GM23248 (cell line): ENCODE measurements at regions not wholly inside any gene's neighbourhood (a gene's known extent, or its start where the extent isn't known, plus 50 kb on each side); places are given as distances from the start of the nearest gene placed in this dataset.

Experiments
- EZH2 ChIP-seq: fragments of 200-600 bp; sonication (generic); IDR thresholded peaks from 2 replicates; pipeline ENCODE4 v1.6.1; 2018; ENCODE audit warnings: antibody characterized with exemption, mild to moderate bottlenecking; ENCODE audit not compliant: insufficient read depth, poor library complexity, severe bottlenecking
- EZH2phosphoT487 ChIP-seq: fragments of 200-600 bp; sonication (generic); IDR thresholded peaks from 2 replicates; pipeline ENCODE4 v1.6.1; 2018; ENCODE audit warnings: antibody characterized with exemption, moderate library complexity, mild to moderate bottlenecking, low read depth; ENCODE audit not compliant: insufficient read depth

DNA sequence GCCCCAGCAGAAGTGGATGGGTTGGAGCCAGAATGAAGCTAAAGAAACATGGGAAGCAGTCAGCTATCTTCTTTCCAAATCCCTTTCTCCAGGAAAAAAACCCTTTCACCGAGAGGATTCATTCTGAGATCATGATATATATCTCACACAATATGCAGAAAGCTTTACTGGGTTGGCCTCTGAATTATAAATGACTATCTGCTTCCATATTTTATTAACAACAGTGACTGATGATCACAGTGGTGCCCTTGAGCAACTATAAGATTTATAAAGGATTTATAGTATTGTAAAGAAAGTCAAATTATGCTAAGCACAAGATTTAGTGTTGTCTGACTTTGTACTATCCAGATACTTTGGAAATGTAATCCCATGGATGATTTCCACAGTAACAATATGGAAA, 180.3 kb downstream of the KCNE4 start:
- TF ChIP-seq EZH2 (no peak), EZH2phosphoT487 (no peak)
